ENCODE measurements at regions not wholly inside any gene's neighbourhood (a gene's known extent, or its start where the extent isn't known, plus 50 kb on each side); places are given as distances from the start of the nearest gene placed in this dataset.
A peak's percentile ranks its signal among the peaks of the same experiment; 100 is the strongest.

DNA sequence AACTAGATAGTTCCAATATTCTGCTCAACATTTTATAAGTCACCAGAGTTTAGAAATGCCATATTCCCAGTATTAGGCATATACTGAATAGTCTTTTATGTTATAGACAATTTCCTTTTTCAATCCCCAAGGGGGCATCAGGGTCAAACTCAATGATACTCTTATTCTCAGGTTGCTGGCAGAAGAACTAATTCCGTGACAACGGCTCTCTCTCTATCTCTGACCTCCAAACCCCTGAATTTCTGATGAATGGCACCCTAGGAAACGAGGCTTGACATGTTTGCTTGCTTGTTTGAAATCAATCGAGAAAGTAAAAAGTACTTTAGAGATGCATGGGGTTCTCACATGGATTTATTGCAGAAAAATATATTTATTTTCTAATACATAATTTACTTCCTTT lies 160.1 kb downstream of the CASP12 start:
- no peak for DNase-seq (ENCODE audit: low read depth in 2 of 2)
- no peak overlapping the region for H3K4me3 ChIP-seq (replicated peaks in 1 of 2; ENCODE audit: low read depth in 2 of 2, low read length in 2 of 2)
- TF ChIP-seq, protein P1, sequence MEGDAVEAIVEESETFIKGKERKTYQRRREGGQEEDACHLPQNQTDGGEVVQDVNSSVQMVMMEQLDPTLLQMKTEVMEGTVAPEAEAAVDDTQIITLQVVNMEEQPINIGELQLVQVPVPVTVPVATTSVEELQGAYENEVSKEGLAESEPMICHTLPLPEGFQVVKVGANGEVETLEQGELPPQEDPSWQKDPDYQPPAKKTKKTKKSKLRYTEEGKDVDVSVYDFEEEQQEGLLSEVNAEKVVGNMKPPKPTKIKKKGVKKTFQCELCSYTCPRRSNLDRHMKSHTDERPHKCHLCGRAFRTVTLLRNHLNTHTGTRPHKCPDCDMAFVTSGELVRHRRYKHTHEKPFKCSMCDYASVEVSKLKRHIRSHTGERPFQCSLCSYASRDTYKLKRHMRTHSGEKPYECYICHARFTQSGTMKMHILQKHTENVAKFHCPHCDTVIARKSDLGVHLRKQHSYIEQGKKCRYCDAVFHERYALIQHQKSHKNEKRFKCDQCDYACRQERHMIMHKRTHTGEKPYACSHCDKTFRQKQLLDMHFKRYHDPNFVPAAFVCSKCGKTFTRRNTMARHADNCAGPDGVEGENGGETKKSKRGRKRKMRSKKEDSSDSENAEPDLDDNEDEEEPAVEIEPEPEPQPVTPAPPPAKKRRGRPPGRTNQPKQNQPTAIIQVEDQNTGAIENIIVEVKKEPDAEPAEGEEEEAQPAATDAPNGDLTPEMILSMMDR (IDR thresholded peaks at IDR 0.05; ENCODE audit: low read depth, low read length) = no peak

DNA sequence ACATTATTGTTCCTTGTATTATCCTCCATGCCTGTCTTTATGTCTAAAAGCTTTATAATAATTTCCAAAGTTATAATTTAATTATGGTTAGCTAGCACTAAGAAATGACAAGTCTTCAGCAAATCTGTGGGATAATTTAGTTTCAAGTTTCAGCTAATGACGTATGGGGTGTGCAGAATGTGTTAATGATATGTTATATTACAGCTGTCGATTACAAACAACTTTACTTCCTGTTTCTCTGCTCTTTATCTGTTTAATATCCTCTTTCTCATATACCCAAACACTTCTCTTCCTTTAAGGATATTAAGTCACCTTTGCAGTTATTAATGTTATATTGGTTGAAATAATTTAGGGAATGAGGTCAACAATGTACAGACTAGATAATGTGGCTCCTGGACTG lies 161.8 kb downstream of the CASP12 start:
- TF ChIP-seq, protein P1 (IDR thresholded peaks at IDR 0.05; ENCODE audit: low read depth, low read length) = no peak
- H3K4me3 ChIP-seq (replicated peaks in 1 of 2; ENCODE audit: low read depth in 2 of 2, low read length in 2 of 2) = no peak overlapping the region
- peak in 1 of 2 donors; percentile 2 for DNase-seq (ENCODE audit: low read depth in 2 of 2)

DNA sequence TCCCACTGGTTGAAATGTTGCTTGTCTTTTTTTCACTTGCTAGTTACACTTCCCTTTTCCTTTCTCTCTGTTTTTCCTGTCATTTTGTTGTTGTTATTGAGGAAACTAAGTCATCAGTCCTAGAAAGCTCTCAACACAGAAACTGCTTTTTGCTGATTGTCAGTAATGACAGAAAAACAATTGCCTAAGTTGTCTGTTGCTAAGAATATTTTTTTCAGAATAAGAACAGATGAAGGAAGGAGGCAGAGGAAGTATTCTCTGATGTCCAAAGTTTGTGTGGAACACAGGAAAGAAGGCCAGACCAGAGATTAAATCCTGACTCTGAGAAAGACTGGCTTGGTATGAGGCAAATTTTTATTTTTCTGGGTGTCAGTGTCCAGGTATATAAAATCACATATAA lies 163.3 kb downstream of the CASP12 start:
- DNase-seq (ENCODE audit: low read depth in 2 of 2) = no peak
- TF ChIP-seq, protein P1 (IDR thresholded peaks at IDR 0.05; ENCODE audit: low read depth, low read length) = no peak
- H3K4me3 ChIP-seq (replicated peaks in 1 of 2; ENCODE audit: low read depth in 2 of 2, low read length in 2 of 2) = no peak overlapping the region

DNA sequence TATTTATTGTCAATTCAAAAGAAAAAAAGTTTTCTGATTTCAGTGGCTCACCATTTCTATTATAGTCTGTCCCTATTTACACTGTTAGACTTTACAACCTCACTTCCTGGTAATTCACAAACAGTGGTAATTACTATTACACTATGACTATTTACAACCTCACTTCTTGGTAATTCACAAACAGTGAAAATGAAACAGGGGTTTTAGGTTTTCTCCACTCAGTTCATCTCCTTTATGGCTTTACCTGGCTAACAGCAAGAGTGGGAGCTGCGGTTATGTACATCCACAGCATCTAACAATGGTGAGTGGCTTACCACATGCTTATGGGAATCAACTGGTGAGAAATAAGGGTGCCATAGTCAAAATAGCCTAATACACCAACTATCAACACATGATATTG lies 166.4 kb downstream of the CASP12 start:
- TF ChIP-seq, protein P1 (IDR thresholded peaks at IDR 0.05; ENCODE audit: low read depth, low read length) = no peak
- DNase-seq (ENCODE audit: low read depth in 2 of 2) = no peak
- H3K4me3 ChIP-seq (replicated peaks in 1 of 2; ENCODE audit: low read depth in 2 of 2, low read length in 2 of 2) = no peak overlapping the region

DNA sequence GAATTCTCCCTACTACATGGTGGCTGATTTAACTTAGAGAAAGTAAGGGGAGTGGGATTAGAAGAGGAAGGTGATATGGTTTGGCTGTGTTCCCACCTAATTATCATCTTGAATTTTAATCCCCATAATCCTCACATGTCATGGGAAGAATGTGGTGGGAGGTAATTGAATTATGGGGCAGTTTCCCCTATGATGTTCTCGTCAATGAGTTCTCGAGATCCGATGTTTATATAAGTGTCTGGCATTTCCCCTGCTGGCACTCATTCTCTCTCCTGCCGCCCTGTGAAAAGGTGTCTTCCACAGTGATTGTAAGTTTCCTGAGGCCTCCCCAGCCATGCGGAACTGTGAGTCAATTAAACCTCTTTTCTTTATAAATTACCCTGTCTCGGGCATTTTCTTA lies 169.3 kb downstream of the CASP12 start:
- TF ChIP-seq, protein P1 (IDR thresholded peaks at IDR 0.05; ENCODE audit: low read depth, low read length) = no peak
- H3K4me3 ChIP-seq (replicated peaks in 1 of 2; ENCODE audit: low read depth in 2 of 2, low read length in 2 of 2) = no peak overlapping the region
- DNase-seq (ENCODE audit: low read depth in 2 of 2) = no peak

DNA sequence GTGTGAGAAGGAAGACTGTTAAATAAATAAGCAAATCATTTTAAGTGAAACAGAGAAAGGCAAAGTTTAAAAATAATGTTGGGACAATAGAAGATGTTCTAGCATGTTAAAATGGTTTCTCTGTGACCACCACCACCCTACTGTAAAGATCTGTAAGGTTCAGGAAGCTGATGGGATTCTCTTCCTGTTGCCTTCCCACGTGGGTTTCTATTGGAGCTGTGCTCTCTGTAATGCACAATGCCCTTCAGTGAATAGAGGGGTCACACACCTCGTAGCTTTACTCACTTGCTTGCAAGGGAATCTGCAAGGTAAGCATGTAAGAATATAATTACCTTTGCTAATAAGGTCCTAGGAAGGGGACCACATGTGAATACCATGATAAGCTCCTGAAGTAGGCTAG lies 170.5 kb downstream of the CASP12 start:
- DNase-seq (ENCODE audit: low read depth in 2 of 2) = no peak
- H3K4me3 ChIP-seq (replicated peaks in 1 of 2; ENCODE audit: low read depth in 2 of 2, low read length in 2 of 2) = no peak overlapping the region
- TF ChIP-seq, protein P1 (IDR thresholded peaks at IDR 0.05; ENCODE audit: low read depth, low read length) = no peak

DNA sequence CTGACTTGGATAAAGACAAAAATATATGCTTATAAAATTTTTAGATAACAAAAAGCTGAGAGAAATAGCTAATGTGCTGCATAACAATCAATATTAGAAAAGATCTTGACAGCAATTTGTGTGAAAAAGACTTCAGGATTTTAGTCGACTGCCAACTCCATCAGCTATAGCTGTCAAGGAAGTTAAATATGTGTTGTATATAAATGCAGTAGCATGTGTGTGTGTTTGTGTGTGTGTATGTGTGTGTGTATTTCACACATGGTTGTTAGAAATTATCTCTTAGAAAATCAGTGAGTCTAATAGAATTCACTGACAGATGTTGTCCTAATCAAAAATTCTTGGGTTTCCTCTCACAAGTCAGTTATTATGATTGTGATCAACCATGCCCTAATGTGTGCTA lies 171.2 kb downstream of the CASP12 start:
- no peak for DNase-seq (ENCODE audit: low read depth in 2 of 2)
- H3K4me3 ChIP-seq (replicated peaks in 1 of 2; ENCODE audit: low read depth in 2 of 2, low read length in 2 of 2) = no peak overlapping the region
- TF ChIP-seq, protein P1 (IDR thresholded peaks at IDR 0.05; ENCODE audit: low read depth, low read length) = no peak
